Omental fat pad (tissue), 3 donors: ENCODE measurements at regions not wholly inside any gene's neighbourhood (a gene's known extent, or its start where the extent isn't known, plus 50 kb on each side); places are given as distances from the start of the nearest gene placed in this dataset.
A peak's percentile ranks its signal among the peaks of the same experiment; 100 is the strongest.
"Not testable (repeated sequence)": the region's sequence is repeated elsewhere in the genome, so short reads cannot be mapped to it uniquely, and the experiment has no call there.

ENCODE experiments used
- ATAC-seq: fragments of 150-250 bp; one replicate; pipeline ENCODE4 v1.9.1; 2016; ENCODE audit warnings: mild to moderate bottlenecking, moderate library complexity; ENCODE audit not compliant: low FRiP score
- DNase-seq: peaks from one replicate; pipeline ENCODE4 v3.0.0-alpha.2; 2019; ENCODE audit warnings: low spot score
- TF ChIP-seq, protein P1 (sequence below), 3 donors: fragments of 450-650 bp; IDR thresholded peaks; one replicate each; pipeline ENCODE4 v1.5.1; 2016 to 2017; ENCODE audit warnings: antibody characterized with exemption in 3 of 3, mild to moderate bottlenecking in 3 of 3, moderate library complexity in 2 of 3

DNA sequence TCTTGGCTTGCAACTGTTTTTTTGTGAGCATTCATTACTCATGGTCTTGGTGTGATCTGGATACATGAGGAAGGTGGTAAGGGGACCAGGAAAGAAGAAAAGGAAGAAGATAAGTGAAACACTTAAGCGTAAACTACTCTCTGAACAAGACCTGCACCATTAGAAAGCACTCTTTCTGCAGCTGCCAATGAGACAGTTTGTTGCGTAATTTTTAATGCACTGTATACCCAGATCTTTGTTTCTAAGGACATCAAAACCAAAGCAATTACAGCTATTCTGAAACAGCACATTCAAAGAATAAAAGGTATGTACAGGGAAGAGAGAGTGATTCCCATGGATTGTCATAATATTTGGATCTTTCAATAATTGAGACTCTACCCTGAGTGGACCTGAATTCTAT is 147.4 kb downstream of the BLID start:
- DNase-seq (no peak), ATAC-seq (no peak)
- TF ChIP-seq, protein P1, sequence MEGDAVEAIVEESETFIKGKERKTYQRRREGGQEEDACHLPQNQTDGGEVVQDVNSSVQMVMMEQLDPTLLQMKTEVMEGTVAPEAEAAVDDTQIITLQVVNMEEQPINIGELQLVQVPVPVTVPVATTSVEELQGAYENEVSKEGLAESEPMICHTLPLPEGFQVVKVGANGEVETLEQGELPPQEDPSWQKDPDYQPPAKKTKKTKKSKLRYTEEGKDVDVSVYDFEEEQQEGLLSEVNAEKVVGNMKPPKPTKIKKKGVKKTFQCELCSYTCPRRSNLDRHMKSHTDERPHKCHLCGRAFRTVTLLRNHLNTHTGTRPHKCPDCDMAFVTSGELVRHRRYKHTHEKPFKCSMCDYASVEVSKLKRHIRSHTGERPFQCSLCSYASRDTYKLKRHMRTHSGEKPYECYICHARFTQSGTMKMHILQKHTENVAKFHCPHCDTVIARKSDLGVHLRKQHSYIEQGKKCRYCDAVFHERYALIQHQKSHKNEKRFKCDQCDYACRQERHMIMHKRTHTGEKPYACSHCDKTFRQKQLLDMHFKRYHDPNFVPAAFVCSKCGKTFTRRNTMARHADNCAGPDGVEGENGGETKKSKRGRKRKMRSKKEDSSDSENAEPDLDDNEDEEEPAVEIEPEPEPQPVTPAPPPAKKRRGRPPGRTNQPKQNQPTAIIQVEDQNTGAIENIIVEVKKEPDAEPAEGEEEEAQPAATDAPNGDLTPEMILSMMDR (IDR thresholded peaks at IDR 0.05) = no peak

DNA sequence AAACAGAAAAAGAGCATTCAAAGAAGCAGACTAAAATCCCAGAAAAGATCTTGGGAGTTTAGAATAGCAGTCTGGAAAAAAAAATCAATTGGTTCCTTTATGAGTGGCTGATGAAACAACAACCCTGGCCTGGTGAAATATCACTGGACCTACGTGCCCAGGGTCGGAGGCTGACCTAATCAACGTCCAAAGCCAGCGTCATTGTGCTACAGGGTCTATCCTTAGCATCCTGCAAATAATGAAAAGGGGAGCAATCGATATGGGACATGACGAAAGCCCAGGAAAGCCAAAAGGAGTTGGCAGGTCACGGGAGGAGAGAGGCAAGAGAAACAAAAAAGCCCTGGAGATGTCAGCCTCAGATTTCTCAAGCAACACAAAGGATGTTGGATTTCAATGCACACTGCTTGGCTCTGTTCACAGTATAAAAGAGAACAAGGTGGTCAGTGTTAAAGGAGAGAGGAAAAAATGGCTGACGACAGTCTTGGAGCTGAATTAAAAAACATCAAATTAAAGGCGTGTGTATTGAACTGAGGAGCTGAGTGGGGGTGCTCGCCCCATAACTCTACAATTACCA is 148.8 kb downstream of the BLID start:
- ATAC-seq (no peak), DNase-seq (no peak)
- TF ChIP-seq, protein P1 (IDR thresholded peaks at IDR 0.05) = no peak

- ATAC-seq = no peak
- peak; percentile 27 for DNase-seq
- TF ChIP-seq, protein P1 (IDR thresholded peaks at IDR 0.05) = no peak
Observed at GRCh38 chr11:121965330-121965729, 150.7 kb downstream of the BLID start.

DNA sequence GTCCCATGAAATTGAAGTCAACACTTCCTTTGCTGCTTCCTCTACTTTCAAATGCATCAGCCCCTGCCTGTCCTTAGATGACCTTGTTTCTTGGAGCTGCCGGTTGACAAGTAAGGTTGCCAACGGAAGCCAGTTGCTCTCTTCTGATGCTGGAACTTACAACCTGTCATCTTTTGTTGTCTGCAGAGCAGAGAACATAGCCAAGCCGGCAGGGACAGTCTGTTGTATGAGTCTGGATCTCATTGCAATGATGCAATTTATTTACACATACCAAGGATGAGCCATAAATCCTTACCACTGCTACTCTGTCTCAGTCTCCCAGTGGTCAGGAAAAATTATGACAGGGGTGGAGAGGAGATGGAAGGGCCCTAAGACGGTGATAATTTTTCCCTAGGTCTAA is 151.4 kb downstream of the BLID start:
- TF ChIP-seq, protein P1 (IDR thresholded peaks at IDR 0.05) = no peak
- no peak for DNase-seq
- no peak for ATAC-seq

- DNase-seq, ATAC-seq: not testable (repeated sequence)
Observed at GRCh38 chr11:121963846-121964245, 152.2 kb downstream of the BLID start.

GRCh38 chr11:121961321-121961801 is 154.7 kb downstream of the BLID start:
- ATAC-seq = no peak
- TF ChIP-seq, protein P1 (IDR thresholded peaks at IDR 0.05) = no peak
- no peak for DNase-seq

DNA sequence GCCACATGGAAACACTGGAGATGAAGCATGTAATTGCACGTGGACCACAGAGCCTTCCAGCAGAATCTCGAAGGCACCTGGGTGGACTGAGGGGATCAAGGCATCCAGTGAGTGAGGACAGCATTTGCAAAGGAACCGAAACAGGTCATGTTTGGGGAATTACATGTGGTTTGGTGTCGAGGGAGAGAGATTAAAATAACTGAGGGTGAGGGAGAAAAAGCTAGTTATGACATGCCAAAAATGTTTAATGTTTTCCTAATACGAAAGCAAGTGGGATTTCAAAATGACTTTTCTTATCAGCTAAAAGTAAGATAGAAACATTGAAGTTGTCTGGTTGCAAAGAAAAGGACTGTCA is 157.1 kb downstream of the BLID start:
- ATAC-seq (no peak), DNase-seq (no peak)
- TF ChIP-seq, protein P1 (IDR thresholded peaks at IDR 0.05) = no peak
